HEK293 (cell line): ENCODE measurements at regions not wholly inside any gene's neighbourhood (a gene's known extent, or its start where the extent isn't known, plus 50 kb on each side); places are given as distances from the start of the nearest gene placed in this dataset.

Source experiments
- CTCF ChIA-PET: fragments of 350-600 bp; formaldehyde crosslinking; extraction: SDS; loops from one replicate; lab custom pipeline; 2021; ENCODE audit warnings: antibody characterized with exemption; lab: Yijun Ruan, JAX
- POLR2A ChIA-PET: fragments of 300-600 bp; formaldehyde crosslinking; extraction: SDS; loops from one replicate; lab custom pipeline; 2020; ENCODE audit warnings: antibody characterized with exemption, inconsistent platforms; lab: Yijun Ruan, JAX
- H3K27ac ChIP-seq: fragments of 200-500 bp; sonication (Bioruptor generic); 2 replicates; pipeline ENCODE4 v1.5.1; 2014; ENCODE audit warnings: low read depth, low read length, control low read depth, inconsistent platforms; ENCODE audit errors: extremely low read depth
- H3K36me3 ChIP-seq, 2 experiments: fragments of 200-500 bp in 1 of 2; sonication (Bioruptor generic) in 1 of 2; 1 replicate in 1 of 2; 2 replicates in 1 of 2; pipeline ENCODE4 v1.5.1; 2014 to 2017; ENCODE audit warnings: inconsistent platforms in 2 of 2, low read length in 2 of 2; ENCODE audit not compliant: control insufficient read depth in 2 of 2, insufficient read depth in 1 of 2
- H3K4me1 ChIP-seq: fragments of 200-500 bp; sonication (Bioruptor generic); 2 replicates; pipeline ENCODE4 v1.5.1; 2014; ENCODE audit warnings: mild to moderate bottlenecking, low read length, inconsistent platforms; ENCODE audit not compliant: control insufficient read depth, insufficient read depth
- H3K4me3 ChIP-seq: 2 replicates; pipeline ENCODE4 v1.5.1; 2011; ENCODE audit warnings: low read depth, mild to moderate bottlenecking, control low read depth, low read length, moderate library complexity
- H3K9me3 ChIP-seq: fragments of 200-500 bp; sonication (Bioruptor generic); 2 replicates; pipeline ENCODE4 v1.5.1; 2014; ENCODE audit warnings: low read depth, low read length, inconsistent platforms; ENCODE audit not compliant: control insufficient read depth, insufficient read depth
- KLF7 ChIP-seq: fragments of 450-650 bp; formaldehyde crosslinking; IDR thresholded peaks from 2 replicates; pipeline ENCODE4 v1.5.1; 2016; ENCODE audit warnings: missing biosample characterization, missing genetic modification characterization, borderline replicate concordance
- SETDB1 ChIP-seq: IDR thresholded peaks from one replicate; pipeline ENCODE4 v1.6.1; 2017; ENCODE audit warnings: mild to moderate bottlenecking, low read length, moderate library complexity, mixed read lengths; ENCODE audit not compliant: insufficient read length
- ZBTB48 ChIP-seq: fragments of 450-650 bp; formaldehyde crosslinking; IDR thresholded peaks from 2 replicates; pipeline ENCODE4 v1.5.1; 2016; ENCODE audit warnings: missing biosample characterization, missing genetic modification characterization
- ZIC2 ChIP-seq: fragments of 450-650 bp; formaldehyde crosslinking; IDR thresholded peaks from 2 replicates; pipeline ENCODE4 v1.5.1; 2016; ENCODE audit warnings: missing biosample characterization, missing genetic modification characterization
- ZNF157 ChIP-seq: fragments of 450-650 bp; formaldehyde crosslinking; IDR thresholded peaks from 2 replicates; pipeline ENCODE4 v1.5.1; 2016; ENCODE audit warnings: missing biosample characterization, missing genetic modification characterization
- ZNF292 ChIP-seq: fragments of 450-650 bp; formaldehyde crosslinking; IDR thresholded peaks from 2 replicates; pipeline ENCODE4 v1.5.1; 2016; ENCODE audit warnings: low read depth, missing biosample characterization, missing genetic modification characterization, borderline replicate concordance
- ZNF302 ChIP-seq: fragments of 450-650 bp; formaldehyde crosslinking; IDR thresholded peaks from 2 replicates; pipeline ENCODE4 v1.5.1; 2016; ENCODE audit warnings: missing biosample characterization, missing genetic modification characterization, low read depth
- ZNF830 ChIP-seq: fragments of 450-650 bp; IDR thresholded peaks from 2 replicates; pipeline ENCODE4 v1.5.0; 2018; ENCODE audit warnings: missing biosample characterization, missing genetic modification characterization, low read depth, mild to moderate bottlenecking, moderate library complexity
- ZSCAN23 ChIP-seq: fragments of 450-650 bp; formaldehyde crosslinking; IDR thresholded peaks from 2 replicates; pipeline ENCODE4 v1.5.1; 2016; ENCODE audit warnings: missing biosample characterization, missing genetic modification characterization
- TF ChIP-seq, protein P1 (sequence below): fragments of 450-650 bp; formaldehyde crosslinking; IDR thresholded peaks from 2 replicates; pipeline ENCODE4 v1.5.1; 2016; ENCODE audit warnings: missing biosample characterization, missing genetic modification characterization, low read depth
- TF ChIP-seq, protein P2 (sequence below): fragments of 450-650 bp; formaldehyde crosslinking; IDR thresholded peaks from 2 replicates; pipeline ENCODE4 v1.5.1; 2017; ENCODE audit warnings: missing biosample characterization, mild to moderate bottlenecking, missing genetic modification characterization, moderate library complexity
- TF ChIP-seq, protein P3 (sequence below): fragments of 450-650 bp; formaldehyde crosslinking; IDR thresholded peaks from 2 replicates; pipeline ENCODE4; 2016; ENCODE audit warnings: missing biosample characterization, missing genetic modification characterization
- TF ChIP-seq, protein P4 (sequence below): fragments of 450-650 bp; formaldehyde crosslinking; IDR thresholded peaks from 2 replicates; pipeline ENCODE4 v1.5.1; 2016; ENCODE audit warnings: missing biosample characterization, missing genetic modification characterization
- TF ChIP-seq, protein P5 (sequence below): fragments of 450-650 bp; formaldehyde crosslinking; optimal IDR thresholded peaks from 2 replicates; pipeline ENCODE3; 2016; ENCODE audit warnings: missing biosample characterization, mild to moderate bottlenecking, missing genetic modification characterization
- TF ChIP-seq, protein P6 (sequence below): fragments of 450-650 bp; formaldehyde crosslinking; IDR thresholded peaks from 2 replicates; pipeline ENCODE4 v1.5.1; 2016; ENCODE audit warnings: missing biosample characterization, missing genetic modification characterization
- TF ChIP-seq, protein P7 (sequence below): fragments of 450-650 bp; IDR thresholded peaks from 2 replicates; pipeline ENCODE4 v1.5.1; 2018; ENCODE audit warnings: missing biosample characterization, mild to moderate bottlenecking, missing genetic modification characterization

DNA sequence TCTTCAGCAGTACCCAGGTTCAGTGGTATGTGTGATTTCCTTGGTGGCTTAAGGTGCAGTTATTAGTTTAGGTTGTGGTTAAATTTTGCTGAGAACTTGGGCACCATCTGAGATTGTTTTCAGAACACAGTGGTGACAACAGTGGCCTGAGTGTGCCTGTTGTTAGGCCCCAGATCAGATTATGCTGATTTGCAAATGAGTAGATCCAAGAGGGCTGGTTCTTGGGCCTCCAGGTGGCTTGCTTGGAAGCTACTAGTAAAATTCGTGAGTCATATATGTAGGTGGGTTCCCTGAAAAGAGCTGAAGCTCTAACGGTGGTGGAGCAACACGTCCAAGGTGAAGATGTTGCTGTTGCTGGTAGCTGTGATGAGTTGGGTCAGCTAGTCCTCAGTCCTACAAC, 2619.6 kb downstream of the PCDH7 start:
- no peaks in the 10 kb centered on the region for H3K4me1 ChIP-seq
- H3K4me3 ChIP-seq = no peak overlapping the region
- no peaks in the 10 kb centered on the region for H3K9me3 ChIP-seq
- TF ChIP-seq SETDB1 = no peak
- no peak for TF ChIP-seq ZIC2 (tag by site-specific recombination)
- TF ChIP-seq, protein P1, sequence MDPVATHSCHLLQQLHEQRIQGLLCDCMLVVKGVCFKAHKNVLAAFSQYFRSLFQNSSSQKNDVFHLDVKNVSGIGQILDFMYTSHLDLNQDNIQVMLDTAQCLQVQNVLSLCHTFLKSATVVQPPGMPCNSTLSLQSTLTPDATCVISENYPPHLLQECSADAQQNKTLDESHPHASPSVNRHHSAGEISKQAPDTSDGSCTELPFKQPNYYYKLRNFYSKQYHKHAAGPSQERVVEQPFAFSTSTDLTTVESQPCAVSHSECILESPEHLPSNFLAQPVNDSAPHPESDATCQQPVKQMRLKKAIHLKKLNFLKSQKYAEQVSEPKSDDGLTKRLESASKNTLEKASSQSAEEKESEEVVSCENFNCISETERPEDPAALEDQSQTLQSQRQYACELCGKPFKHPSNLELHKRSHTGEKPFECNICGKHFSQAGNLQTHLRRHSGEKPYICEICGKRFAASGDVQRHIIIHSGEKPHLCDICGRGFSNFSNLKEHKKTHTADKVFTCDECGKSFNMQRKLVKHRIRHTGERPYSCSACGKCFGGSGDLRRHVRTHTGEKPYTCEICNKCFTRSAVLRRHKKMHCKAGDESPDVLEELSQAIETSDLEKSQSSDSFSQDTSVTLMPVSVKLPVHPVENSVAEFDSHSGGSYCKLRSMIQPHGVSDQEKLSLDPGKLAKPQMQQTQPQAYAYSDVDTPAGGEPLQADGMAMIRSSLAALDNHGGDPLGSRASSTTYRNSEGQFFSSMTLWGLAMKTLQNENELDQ = no peak
- TF ChIP-seq, protein P2, sequence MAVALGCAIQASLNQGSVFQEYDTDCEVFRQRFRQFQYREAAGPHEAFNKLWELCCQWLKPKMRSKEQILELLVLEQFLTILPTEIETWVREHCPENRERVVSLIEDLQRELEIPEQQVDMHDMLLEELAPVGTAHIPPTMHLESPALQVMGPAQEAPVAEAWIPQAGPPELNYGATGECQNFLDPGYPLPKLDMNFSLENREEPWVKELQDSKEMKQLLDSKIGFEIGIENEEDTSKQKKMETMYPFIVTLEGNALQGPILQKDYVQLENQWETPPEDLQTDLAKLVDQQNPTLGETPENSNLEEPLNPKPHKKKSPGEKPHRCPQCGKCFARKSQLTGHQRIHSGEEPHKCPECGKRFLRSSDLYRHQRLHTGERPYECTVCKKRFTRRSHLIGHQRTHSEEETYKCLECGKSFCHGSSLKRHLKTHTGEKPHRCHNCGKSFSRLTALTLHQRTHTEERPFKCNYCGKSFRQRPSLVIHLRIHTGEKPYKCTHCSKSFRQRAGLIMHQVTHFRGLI = no peak
- TF ChIP-seq ZSCAN23 = no peak
- H3K36me3 ChIP-seq = no peaks in the 10 kb centered on the region
- POLR2A ChIA-PET = no interaction called here
- CTCF ChIA-PET = no interaction called here
- no peak overlapping the region for H3K27ac ChIP-seq

DNA sequence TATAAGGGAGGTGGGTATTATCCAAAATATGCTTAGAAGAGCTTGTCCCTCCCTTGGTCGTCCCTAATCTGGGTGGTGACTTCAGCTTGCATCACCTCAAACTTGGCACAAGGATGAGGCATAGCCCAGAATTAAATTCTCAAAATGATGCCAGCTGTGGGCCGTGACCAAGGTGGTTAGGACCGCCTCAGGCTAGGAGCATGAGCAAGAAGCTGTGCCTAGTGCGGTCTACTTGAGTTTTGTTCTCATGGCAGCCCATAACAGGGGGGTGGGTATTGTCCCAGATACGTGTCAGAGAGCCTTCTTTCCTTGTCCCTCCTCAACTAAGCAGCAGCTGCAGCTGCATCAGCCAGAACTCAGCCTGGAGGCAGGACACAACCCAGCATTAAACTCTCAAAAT, 2620.0 kb downstream of the PCDH7 start:
- H3K36me3 ChIP-seq = no peaks in the 10 kb centered on the region
- no peaks in the 10 kb centered on the region for H3K4me1 ChIP-seq
- no peak overlapping the region for H3K4me3 ChIP-seq
- H3K9me3 ChIP-seq = no peaks in the 10 kb centered on the region
- no peak overlapping the region for H3K27ac ChIP-seq
- CTCF ChIA-PET = no interaction called here
- TF ChIP-seq ZNF157 = no peak
- TF ChIP-seq, protein P3, sequence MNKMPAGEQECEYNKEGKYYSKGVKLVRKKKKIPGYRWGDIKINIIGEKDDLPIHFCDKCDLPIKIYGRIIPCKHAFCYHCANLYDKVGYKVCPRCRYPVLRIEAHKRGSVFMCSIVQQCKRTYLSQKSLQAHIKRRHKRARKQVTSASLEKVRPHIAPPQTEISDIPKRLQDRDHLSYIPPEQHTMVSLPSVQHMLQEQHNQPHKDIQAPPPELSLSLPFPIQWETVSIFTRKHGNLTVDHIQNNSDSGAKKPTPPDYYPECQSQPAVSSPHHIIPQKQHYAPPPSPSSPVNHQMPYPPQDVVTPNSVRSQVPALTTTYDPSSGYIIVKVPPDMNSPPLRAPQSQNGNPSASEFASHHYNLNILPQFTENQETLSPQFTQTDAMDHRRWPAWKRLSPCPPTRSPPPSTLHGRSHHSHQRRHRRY (tag by site-specific recombination) = no peak
- TF ChIP-seq, protein P4, sequence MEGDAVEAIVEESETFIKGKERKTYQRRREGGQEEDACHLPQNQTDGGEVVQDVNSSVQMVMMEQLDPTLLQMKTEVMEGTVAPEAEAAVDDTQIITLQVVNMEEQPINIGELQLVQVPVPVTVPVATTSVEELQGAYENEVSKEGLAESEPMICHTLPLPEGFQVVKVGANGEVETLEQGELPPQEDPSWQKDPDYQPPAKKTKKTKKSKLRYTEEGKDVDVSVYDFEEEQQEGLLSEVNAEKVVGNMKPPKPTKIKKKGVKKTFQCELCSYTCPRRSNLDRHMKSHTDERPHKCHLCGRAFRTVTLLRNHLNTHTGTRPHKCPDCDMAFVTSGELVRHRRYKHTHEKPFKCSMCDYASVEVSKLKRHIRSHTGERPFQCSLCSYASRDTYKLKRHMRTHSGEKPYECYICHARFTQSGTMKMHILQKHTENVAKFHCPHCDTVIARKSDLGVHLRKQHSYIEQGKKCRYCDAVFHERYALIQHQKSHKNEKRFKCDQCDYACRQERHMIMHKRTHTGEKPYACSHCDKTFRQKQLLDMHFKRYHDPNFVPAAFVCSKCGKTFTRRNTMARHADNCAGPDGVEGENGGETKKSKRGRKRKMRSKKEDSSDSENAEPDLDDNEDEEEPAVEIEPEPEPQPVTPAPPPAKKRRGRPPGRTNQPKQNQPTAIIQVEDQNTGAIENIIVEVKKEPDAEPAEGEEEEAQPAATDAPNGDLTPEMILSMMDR (tag by site-specific recombination) = no peak
- POLR2A ChIA-PET = no interaction called here

DNA sequence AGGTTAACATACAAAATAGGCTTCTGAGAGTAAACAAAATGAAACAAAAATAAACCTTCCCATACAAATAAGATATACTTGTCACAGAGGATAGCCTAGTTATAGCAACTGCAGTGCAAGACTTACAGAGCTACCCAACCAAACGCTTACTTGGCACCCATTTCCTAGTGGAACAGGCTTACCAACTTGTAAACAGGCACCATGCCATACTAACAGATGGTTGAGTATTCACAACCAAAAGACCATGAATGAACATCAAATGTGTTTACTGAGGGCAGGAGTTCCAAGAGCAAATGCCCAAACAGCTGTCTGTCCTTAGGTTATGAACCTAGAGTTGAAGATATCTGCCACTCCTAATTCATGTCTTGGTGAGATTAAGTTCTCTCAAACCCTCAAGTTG, 2629.2 kb downstream of the PCDH7 start:
- Histone ChIP-seq H3K4me3 (no peak overlapping the region), H3K27ac (no peak overlapping the region), H3K4me1 (no peaks in the 10 kb centered on the region), H3K9me3 (no peaks in the 10 kb centered on the region), H3K36me3 (no peaks in the 10 kb centered on the region)
- ChIA-PET POLR2A (no interaction called here), CTCF (no interaction called here)
- TF ChIP-seq, protein P5, sequence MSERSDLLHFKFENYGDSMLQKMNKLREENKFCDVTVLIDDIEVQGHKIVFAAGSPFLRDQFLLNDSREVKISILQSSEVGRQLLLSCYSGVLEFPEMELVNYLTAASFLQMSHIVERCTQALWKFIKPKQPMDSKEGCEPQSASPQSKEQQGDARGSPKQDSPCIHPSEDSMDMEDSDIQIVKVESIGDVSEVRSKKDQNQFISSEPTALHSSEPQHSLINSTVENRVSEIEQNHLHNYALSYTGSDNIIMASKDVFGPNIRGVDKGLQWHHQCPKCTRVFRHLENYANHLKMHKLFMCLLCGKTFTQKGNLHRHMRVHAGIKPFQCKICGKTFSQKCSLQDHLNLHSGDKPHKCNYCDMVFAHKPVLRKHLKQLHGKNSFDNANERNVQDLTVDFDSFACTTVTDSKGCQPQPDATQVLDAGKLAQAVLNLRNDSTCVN (tag by site-specific recombination) = no peak
- TF ChIP-seq, protein P6, sequence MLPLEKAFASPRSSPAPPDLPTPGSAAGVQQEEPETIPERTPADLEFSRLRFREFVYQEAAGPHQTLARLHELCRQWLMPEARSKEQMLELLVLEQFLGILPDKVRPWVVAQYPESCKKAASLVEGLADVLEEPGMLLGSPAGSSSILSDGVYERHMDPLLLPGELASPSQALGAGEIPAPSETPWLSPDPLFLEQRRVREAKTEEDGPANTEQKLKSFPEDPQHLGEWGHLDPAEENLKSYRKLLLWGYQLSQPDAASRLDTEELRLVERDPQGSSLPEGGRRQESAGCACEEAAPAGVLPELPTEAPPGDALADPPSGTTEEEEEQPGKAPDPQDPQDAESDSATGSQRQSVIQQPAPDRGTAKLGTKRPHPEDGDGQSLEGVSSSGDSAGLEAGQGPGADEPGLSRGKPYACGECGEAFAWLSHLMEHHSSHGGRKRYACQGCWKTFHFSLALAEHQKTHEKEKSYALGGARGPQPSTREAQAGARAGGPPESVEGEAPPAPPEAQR (tag by site-specific recombination) = no peak
- no peak for TF ChIP-seq ZNF302 (tag by site-specific recombination)
- TF ChIP-seq KLF7 (tag by site-specific recombination) = no peak
- no peak for TF ChIP-seq ZNF830 (tag by site-specific recombination)
- TF ChIP-seq ZNF292 = no peak
- TF ChIP-seq, protein P7, sequence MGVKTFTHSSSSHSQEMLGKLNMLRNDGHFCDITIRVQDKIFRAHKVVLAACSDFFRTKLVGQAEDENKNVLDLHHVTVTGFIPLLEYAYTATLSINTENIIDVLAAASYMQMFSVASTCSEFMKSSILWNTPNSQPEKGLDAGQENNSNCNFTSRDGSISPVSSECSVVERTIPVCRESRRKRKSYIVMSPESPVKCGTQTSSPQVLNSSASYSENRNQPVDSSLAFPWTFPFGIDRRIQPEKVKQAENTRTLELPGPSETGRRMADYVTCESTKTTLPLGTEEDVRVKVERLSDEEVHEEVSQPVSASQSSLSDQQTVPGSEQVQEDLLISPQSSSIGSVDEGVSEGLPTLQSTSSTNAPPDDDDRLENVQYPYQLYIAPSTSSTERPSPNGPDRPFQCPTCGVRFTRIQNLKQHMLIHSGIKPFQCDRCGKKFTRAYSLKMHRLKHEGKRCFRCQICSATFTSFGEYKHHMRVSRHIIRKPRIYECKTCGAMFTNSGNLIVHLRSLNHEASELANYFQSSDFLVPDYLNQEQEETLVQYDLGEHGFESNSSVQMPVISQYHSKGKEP (tag by site-specific recombination) = no peak
- no peak for TF ChIP-seq ZBTB48 (tag by site-specific recombination)
